IMR-90 (cell line): ENCODE measurements at regions not wholly inside any gene's neighbourhood (a gene's known extent, or its start where the extent isn't known, plus 50 kb on each side); places are given as distances from the start of the nearest gene placed in this dataset.

Source experiments
- CTCF ChIP-seq: conservative IDR thresholded peaks from 2 replicates; pipeline ENCODE4 v1.5.1; 2012; ENCODE audit warnings: mild to moderate bottlenecking, low read depth, low read length, improper control_type of control experiment
- MAFK ChIP-seq: IDR thresholded peaks from 2 replicates; pipeline ENCODE4 v1.6.1; 2012; ENCODE audit warnings: low read depth, low read length, improper control_type of control experiment
- POLR2A ChIP-seq: IDR thresholded peaks from 2 replicates; pipeline ENCODE4 v1.6.1; 2012; ENCODE audit warnings: mild to moderate bottlenecking, low read depth, low read length
- RCOR1 ChIP-seq: IDR thresholded peaks from 2 replicates; pipeline ENCODE4 v1.6.1; 2012; ENCODE audit warnings: mild to moderate bottlenecking, low read length, improper control_type of control experiment; ENCODE audit not compliant: insufficient replicate concordance
- TF ChIP-seq, protein P1 (sequence below): fragments of 150-350 bp; IDR thresholded peaks from 2 replicates; pipeline ENCODE4 v1.6.1; 2017; ENCODE audit warnings: mild to moderate bottlenecking, antibody characterized with exemption, low read length, low read depth

DNA sequence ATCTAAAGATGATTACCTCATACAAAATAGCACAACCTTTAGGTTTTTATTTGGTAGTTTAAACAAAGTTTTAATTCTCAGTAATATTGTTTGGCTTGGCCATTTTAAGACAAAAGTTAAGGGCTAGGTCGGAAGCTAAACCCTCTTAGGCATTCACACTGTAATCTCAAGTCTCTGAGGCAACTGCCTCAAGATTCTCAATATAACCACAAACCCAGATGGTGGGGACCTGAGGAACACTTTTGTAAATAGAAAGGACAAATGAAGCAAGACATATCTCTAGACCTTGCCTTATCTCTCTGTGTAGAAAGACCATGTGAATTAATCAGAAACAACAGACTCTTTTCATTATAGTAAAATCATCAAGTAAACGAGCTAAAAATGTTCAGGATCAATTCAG, 500.2 kb upstream of the CDH6 start:
- no peak for TF ChIP-seq POLR2A
- TF ChIP-seq, protein P1, sequence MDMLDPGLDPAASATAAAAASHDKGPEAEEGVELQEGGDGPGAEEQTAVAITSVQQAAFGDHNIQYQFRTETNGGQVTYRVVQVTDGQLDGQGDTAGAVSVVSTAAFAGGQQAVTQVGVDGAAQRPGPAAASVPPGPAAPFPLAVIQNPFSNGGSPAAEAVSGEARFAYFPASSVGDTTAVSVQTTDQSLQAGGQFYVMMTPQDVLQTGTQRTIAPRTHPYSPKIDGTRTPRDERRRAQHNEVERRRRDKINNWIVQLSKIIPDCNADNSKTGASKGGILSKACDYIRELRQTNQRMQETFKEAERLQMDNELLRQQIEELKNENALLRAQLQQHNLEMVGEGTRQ, result no peak
- TF ChIP-seq MAFK, result no peak
- TF ChIP-seq CTCF, result no peak
- TF ChIP-seq RCOR1, result no peak
